ENCODE measurements at regions not wholly inside any gene's neighbourhood (a gene's known extent, or its start where the extent isn't known, plus 50 kb on each side); places are given as distances from the start of the nearest gene placed in this dataset.
"Not testable (repeated sequence)": the region's sequence is repeated elsewhere in the genome, so short reads cannot be mapped to it uniquely, and the experiment has no call there.

DNA sequence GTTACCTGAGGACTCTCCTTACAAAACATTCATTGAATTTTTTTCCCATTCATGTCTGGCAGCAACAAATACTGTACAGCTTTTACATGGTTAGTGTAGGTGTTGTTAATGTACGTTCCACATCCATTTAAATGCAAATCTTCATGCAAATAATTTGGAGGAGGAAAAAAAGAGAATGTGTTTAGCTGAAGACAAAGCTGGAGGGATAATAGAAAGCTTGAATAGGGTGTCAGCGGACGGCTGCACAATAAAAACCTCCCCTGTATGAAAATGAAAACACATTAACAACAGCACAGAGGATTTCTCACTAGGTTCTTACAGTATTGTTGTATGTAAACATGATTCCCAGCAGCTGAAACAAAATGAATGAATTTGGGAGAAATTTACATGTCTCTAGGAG is 231.5 kb downstream of the ZNF608 start:
- no peak for DNase-seq (ENCODE audit: low spot score)

DNA sequence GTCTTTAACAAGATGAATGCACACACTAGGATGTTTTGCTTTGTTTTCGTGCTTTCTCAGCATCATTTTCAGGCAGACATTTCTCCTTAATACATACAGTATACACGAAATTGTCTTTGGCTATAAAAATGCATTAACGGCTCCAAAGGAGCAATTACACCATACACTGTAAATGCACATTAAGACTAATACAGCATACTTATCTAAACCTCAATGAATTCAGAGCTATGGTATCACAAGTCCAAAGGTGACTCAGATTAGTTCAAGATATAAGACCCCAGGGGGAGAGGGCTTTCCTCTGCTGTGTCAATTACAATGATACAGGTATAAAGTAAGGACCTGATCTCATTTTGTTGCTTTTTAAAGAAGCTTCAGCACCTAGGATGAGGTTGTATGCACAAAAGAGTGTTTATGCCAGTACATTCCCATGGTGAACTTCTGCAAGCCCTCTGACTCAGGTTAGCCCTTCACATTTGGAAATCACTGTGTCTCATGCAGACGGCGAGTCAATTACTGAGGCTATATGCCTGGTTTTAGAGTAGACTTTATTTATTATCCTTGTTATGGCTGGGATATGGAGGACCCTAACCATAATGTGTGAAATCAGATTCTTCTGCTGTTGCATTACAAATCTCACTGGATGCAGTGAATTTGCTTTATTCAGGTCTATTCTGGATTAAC is 233.3 kb downstream of the ZNF608 start:
- no peak for DNase-seq (ENCODE audit: low spot score)

DNA sequence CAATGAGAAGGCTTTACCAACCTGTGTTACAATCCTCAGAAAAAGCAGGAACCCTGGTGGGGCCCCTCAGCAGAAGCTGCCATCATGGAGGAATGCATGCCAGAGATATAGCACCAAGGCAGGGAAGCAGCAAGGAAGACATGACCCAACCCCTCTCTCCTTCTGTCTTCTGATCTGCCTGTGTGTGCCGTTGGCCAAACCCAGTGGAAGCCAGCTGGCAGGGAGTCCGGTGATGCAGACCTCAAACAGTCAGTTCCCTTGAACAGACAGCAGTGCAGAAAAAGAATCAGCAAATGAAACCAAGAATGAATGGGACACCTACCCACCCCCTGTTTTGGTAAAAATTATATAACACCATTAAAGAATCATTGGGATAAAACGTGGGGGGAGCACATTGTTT is 234.2 kb downstream of the ZNF608 start:
- no peak for DNase-seq (ENCODE audit: low spot score)

- no peak for DNase-seq (ENCODE audit: low spot score)
Observed at GRCh38 chr5:124511791-124512190, 234.6 kb downstream of the ZNF608 start.

DNA sequence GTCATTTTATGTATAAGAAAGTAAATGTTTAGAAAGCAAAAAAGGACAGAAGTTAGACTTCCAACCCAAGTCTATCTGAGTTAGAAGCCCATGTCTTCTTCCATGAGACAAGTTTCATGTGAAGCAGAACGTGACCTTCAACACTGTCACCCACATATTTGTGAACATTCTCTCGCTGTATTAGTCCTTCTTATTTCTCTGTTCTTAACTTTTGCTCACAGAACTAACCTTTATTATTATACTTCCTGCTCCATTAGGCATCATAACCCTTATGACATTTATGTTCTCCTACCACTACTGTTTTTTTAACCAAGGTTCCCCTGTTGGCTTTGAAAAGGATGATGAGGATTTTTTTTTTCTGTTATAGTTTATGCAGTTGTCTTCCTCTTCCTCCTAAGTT is 238.8 kb downstream of the ZNF608 start:
- DNase-seq (ENCODE audit: low spot score), result no peak

DNA sequence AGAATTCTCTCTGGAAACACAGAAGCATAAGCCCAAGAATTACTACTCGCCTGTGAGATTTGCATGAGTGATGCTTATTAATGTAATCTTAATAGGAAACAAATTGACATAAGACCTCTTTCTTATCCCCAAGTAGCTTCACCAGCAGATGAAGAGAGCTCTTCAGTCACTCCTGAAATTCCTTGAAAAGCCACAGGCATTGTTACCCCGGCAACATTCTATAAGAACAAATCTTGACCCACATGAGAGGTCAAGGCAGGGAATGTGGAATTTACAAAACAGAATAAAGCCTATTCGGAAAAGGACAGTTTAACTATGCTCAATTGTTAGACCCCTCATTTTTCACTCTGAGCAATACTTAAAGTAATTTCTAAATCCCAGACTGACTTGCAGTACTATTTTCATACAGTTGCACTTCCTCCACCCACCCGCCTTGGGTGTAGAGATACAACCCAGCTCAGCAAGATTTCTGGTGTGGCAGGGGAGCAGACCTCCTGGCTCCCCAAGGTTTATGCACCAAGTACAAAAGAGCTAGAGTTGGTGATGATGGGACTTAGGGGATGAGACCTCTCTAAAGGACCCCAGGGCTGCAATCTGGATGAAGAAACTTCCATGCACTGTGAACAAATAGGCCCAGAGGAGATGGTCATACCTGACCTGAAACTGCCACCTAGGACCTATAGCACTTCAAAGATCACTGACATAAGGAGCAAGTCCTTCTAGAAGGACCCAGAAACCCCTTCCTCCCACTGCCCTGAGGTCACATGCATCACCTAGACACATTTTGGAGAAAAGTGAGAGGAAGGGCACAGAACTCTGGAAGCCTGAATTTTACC is 242.1 kb downstream of the ZNF608 start:
- no peak for DNase-seq (ENCODE audit: low spot score)

DNA sequence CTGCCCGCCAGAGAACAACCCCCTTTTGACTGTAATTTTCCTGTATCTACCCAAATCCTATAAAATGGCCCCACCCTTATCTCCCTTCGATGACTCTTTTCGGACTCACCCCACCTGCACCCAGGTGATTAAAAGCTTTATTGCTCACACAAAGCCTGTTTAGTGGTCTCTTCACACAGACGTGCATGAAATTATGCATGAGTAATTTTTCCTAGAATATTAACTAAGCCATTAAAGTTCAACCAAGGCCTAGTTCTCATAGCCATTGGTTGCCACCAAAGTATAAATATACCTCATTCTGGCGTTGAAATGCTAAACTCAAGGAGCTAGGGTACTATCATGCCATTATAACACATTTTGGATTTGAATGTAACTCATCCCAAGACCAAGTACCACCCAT is 243.9 kb downstream of the ZNF608 start:
- no peak for DNase-seq (ENCODE audit: low spot score)

GRCh38 chr5:124499818-124500217 is 246.6 kb downstream of the ZNF608 start:
- not testable (repeated sequence) for DNase-seq (ENCODE audit: low spot score)

DNA sequence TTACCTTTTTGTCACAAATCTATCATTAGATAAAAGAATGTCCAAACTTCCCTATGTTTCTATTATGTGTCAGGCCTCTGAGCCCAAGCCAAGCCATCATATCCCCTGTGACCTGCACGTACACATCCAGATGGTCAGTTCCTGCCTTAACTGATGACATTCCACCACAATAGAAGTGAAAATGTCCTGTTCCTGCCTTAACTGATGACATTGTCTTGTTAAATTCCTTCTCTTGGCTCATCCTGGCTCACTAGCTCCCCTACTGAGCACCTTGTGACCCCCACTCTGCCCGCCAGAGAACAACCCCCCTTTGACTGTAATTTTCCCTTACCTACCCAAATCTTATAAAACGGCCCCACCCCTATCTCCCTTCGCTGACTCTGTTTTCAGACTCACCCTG is 249.5 kb downstream of the ZNF608 start:
- DNase-seq (ENCODE audit: low spot score), result not testable (repeated sequence)

- no peak for DNase-seq (ENCODE audit: low spot score)
Observed at GRCh38 chr5:124494540-124495116, 251.8 kb downstream of the ZNF608 start.

DNA sequence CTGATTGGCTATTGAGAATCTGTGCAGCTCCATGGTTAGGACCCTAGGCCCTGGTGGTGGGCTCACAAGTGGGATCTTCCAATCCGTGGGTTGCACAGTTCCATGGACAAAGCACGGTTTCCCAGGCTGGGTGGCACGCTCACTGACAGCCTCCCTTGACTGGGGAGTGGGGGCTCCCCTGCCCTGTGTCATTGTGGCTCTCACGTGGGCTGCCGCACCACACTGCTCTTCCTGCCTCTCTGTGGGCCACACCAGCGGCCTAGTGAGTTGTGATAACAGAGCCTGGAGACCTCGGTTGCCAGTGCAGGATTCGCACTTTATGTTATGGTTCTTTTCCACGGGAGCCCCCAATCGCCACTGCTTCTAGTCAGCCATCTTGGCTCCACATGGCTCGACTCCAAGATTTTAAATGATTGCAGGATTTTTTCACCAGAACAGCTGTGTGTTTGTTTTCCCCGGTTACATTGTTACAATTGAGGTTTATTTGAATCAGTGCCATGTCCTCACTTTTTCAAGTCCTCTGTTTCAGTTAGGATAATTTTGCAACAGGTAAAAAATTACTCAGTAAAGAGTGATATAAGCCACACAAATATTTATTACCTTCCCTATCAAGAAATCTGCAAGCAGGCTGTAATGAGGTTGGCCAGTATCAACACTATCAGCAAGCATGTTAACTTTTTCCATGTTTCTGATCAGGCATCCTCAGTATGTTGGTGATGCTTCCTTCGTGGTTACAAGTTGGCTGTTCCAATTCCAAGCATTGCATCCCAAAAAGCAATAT is 253.8 kb downstream of the ZNF608 start:
- no peak for DNase-seq (ENCODE audit: low spot score)

GRCh38 chr5:124490315-124490714 is 256.1 kb downstream of the ZNF608 start:
- not testable (repeated sequence) for DNase-seq (ENCODE audit: low spot score)

- DNase-seq (ENCODE audit: low spot score), result no peak
Observed at GRCh38 chr5:124481419-124481818, 265.0 kb downstream of the ZNF608 start.

DNA sequence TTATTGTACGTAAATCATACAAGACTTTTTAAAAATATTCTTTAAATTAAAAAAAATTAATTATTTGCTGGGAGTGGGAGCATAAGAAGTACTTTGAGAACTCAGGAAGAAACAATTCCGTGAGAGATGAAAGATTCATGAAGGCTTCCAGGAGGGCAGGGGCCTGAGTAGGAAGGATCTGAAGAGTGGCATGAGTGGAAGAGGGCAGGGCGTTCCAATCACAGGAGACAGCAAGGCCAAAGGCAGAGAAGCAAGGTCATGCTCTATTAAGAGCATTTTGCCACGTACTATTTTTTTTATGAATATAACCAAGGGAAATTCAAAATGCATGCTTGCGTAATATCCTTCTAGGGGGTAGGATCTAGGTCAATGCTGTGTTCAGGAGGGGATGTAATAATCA is 265.5 kb downstream of the ZNF608 start:
- DNase-seq (ENCODE audit: low spot score), result no peak

DNA sequence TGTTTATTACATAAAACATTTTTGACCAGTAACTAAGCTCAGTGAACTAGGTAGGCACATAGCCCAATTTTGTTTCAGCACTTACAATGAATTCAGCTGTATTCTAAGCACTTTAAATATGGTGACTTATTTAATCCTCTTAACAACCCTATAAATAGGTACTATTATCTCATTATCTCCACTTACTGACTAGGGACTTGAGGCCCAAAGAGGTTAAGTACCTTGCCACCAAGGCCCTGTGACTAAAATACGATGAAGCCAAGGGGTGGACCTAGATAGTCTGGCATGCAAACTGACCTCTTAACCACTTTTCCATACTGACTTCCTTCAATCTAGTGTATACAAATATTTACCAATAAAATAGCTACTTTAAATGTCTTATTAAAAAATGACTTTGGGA is 266.4 kb downstream of the ZNF608 start:
- no peak for DNase-seq (ENCODE audit: low spot score)

- DNase-seq (ENCODE audit: low spot score), result no peak
Observed at GRCh38 chr5:124478264-124478663, 268.2 kb downstream of the ZNF608 start.

DNA sequence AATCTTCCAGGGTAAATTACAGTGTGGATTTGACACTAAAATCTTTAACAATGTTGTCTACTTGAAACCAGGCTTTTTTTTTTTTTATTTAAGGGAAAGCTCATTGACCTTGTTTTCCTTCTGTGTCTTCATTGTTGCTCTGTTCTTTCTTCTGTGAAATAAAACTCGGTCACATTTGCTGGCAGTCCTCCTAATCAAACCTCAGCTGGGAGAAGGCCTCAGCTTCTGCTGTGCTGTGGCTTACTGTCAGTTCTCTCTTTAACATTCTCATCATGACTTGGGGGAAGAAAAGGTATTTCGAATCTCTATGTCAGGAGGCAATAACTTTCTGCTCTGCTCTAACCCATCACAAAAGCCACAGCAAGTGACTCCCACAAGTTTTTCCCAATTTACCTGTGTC is 268.9 kb downstream of the ZNF608 start:
- no peak for DNase-seq (ENCODE audit: low spot score)

DNA sequence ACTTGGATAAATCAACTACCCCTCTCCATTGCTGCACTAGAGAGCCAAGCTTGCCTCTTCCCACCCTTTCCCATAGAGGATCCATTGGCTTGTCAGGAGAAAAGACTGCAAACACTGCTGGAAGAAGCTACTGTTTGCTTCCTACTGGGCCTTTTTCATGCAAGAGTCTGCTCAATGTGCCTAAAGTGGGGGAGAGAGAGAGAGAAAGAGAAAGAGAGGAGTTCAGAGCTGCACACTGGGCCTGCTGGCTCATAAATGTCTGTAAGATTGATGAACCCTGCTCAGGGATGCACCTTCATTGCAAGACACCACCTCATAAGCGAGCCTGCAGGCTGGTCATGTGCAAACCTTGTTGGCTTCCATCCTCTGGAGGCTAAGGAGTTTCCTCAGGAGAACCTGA is 269.4 kb downstream of the ZNF608 start:
- no peak for DNase-seq (ENCODE audit: low spot score)

DNA sequence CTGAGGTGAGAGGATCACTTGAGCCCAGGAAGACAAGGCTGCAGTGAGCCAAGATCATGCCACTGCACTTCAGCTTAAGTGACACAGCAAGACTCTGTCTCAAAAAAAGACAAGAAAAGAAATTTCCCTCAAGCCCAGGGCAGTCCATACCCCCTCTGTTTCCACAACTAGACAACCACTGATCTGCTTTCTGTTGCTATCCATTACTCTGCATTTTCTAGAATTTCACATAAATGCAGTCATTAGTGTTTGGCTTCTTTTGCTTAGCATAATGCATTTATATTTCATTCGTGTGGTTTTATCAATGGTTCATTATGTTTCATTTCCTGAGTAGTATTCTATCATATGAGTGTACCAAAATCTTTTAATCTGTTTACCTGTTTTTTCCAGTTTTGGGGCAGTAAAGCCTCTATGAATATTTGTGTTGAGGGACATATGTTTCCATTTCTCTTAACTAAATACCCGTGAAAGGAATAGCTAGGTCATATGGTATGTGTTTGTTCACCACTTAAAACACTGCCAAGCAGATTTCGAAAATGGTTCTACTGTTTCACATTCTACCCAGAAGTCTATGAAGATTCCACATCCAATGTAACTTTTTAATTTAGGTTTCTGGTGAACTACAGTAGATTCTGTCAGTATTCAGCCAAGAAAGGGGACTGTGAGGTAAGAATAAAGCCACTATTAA is 271.8 kb downstream of the ZNF608 start:
- DNase-seq (ENCODE audit: low spot score), result no peak

DNA sequence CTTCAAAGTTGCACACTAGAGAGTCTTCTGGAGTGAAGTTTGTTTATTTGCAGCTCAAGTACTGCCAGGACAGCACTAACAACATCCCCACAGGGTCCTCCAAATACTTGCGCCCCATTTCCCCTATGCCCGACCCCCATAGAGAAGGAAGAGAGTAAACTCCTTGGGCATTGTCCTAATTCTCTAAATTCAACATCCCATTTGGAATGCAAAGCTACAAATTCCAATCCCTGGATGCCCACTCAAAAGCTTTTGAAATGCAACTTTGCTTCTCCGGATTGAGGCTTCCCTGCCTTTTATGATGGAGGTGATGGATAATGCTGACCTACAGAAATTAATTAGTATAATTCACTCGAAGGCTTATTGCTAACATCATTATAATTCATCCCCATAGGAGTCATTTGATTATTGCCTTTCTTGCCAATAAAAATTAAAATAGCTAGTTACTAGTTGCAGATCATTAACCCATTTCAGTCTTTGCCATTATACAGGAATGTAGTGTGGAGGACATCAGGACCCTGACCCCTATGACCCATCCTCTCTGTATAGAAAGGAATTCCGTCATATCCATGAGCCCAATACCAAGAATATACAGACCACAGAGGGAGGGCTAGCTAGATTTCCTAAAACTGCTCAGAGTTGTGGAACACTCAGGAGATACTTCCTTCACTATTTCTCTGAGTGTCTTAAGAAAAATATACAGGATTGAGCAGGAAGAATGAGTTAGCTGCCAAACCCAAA is 277.6 kb downstream of the ZNF608 start:
- DNase-seq (ENCODE audit: low spot score), result no peak

- DNase-seq (ENCODE audit: low spot score), result no peak
Observed at GRCh38 chr5:124467745-124468144, 278.7 kb downstream of the ZNF608 start.

All from A172 (cell line).